ENCODE measurements at regions not wholly inside any gene's neighbourhood (a gene's known extent, or its start where the extent isn't known, plus 50 kb on each side); places are given as distances from the start of the nearest gene placed in this dataset.

- H3K27me3 ChIP-seq (replicated peaks; ENCODE audit: control insufficient read depth, insufficient read depth, low read length): peaks cover 2% of the 10 kb centered on the region; the same call in 1 of the 2 replicates
- H3K4me1 Mint-ChIP-seq (ENCODE audit: low read depth, unreplicated experiment): no peaks in the 10 kb centered on the region
Measured at GRCh38 chr11:116507016-116507415, 265.8 kb downstream of the BUD13 start.

DNA sequence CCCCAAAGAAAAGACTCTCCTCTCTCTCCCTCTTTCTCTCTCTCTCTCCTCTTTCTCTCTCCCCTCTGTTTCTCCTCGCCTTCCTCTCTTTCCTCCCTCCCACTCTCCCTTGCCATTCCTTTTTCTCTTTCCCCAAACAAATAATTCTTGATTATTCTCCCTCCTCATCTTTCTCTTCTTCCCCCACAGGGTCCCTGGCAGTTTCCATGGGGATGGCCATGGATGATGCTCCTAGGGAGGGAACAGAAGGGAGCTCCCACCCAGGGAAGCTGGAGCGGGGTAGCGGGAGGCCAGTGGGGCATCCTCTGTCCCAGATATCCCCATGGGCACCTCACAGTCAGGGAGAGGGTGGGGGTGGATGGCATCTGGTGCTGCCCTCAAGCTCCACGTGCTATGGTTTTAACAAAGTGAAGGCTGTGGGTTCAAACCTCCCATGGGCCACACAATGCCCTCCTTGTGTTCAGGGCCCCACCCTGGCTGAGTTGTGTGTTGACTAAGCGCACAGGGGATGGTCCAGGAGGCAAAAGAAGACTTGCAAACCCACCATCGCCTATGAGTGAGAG lies 266.4 kb downstream of the BUD13 start:
- TF ChIP-seq CTCF (IDR thresholded peaks at IDR 0.05; ENCODE audit: insufficient read depth in 1 of 2, low read depth in 1 of 2, low read length in 1 of 2, severe bottlenecking in 1 of 2, unreplicated experiment in 1 of 2): no peak
- Mint-ChIP-seq H3K27ac (ENCODE audit: unreplicated experiment) (no peak overlapping the region), H3K36me3 (ENCODE audit: insufficient read depth, unreplicated experiment) (no peaks in the 10 kb centered on the region), H3K9me3 (ENCODE audit: unreplicated experiment) (no peaks in the 10 kb centered on the region), H3K27me3 (ENCODE audit: insufficient read depth, unreplicated experiment) (peaks cover 35% of the 10 kb centered on the region), H3K4me3 (ENCODE audit: unreplicated experiment) (no peak overlapping the region), H3K4me1 (ENCODE audit: low read depth, unreplicated experiment) (no peaks in the 10 kb centered on the region)
- H3K27me3 ChIP-seq (replicated peaks; ENCODE audit: control insufficient read depth, insufficient read depth, low read length): peaks cover 2% of the 10 kb centered on the region; the same call in 1 of the 2 replicates
- H3K9me3 ChIP-seq: no peaks in the 10 kb centered on the region
- intact Hi-C loops (cut with micrococcal nuclease; ENCODE audit: unreplicated experiment): no loop called here
- H3K36me3 ChIP-seq (ENCODE audit: control insufficient read depth, insufficient read depth, low read length): no peaks in the 10 kb centered on the region
- H3K4me3 ChIP-seq (ENCODE audit: low read depth, low read length): no peak overlapping the region
- POLR2A ChIA-PET: no interaction called here
- DNase-seq: no peak
- H3K4me1 ChIP-seq: no peaks in the 10 kb centered on the region
- no TSS peak for BruUV-seq (replicated peaks)
- CTCF ChIA-PET: no interaction called here

More at GRCh38 chr11:116507016-116507415, 265.8 kb downstream of the BUD13 start:
- H3K4me1 ChIP-seq: no peaks in the 10 kb centered on the region
- H3K36me3 ChIP-seq (ENCODE audit: control insufficient read depth, insufficient read depth, low read length): no peaks in the 10 kb centered on the region
- no peak overlapping the region for H3K4me3 ChIP-seq (ENCODE audit: low read depth, low read length)
- BruUV-seq (replicated peaks): no TSS peak
- no peak for TF ChIP-seq CTCF (IDR thresholded peaks at IDR 0.05; ENCODE audit: insufficient read depth in 1 of 2, low read depth in 1 of 2, low read length in 1 of 2, severe bottlenecking in 1 of 2, unreplicated experiment in 1 of 2)
- POLR2A ChIA-PET: no interaction called here
- intact Hi-C loops (cut with micrococcal nuclease; ENCODE audit: unreplicated experiment): no loop called here
- H3K27ac Mint-ChIP-seq (ENCODE audit: unreplicated experiment): no peak overlapping the region
- H3K9me3 Mint-ChIP-seq (ENCODE audit: unreplicated experiment): no peaks in the 10 kb centered on the region
- no peak overlapping the region for H3K4me3 Mint-ChIP-seq (ENCODE audit: unreplicated experiment)
- DNase-seq: no peak
- H3K9me3 ChIP-seq: no peaks in the 10 kb centered on the region
- H3K27me3 Mint-ChIP-seq (ENCODE audit: insufficient read depth, unreplicated experiment): peaks cover 31% of the 10 kb centered on the region
- CTCF ChIA-PET: no interaction called here
- no peaks in the 10 kb centered on the region for H3K36me3 Mint-ChIP-seq (ENCODE audit: insufficient read depth, unreplicated experiment)

- Histone ChIP-seq H3K4me3 (ENCODE audit: low read depth, low read length) (no peak overlapping the region), H3K36me3 (ENCODE audit: control insufficient read depth, insufficient read depth, low read length) (no peaks in the 10 kb centered on the region), H3K9me3 (no peaks in the 10 kb centered on the region), H3K27me3 (replicated peaks; ENCODE audit: control insufficient read depth, insufficient read depth, low read length) (peaks cover 2% of the 10 kb centered on the region; the same call in 1 of the 2 replicates), H3K4me1 (no peaks in the 10 kb centered on the region)
- Mint-ChIP-seq H3K27ac (ENCODE audit: unreplicated experiment) (no peak overlapping the region), H3K36me3 (ENCODE audit: insufficient read depth, unreplicated experiment) (no peaks in the 10 kb centered on the region), H3K27me3 (ENCODE audit: insufficient read depth, unreplicated experiment) (peaks cover 34% of the 10 kb centered on the region), H3K4me3 (ENCODE audit: unreplicated experiment) (no peak overlapping the region), H3K4me1 (ENCODE audit: low read depth, unreplicated experiment) (no peaks in the 10 kb centered on the region), H3K9me3 (ENCODE audit: unreplicated experiment) (no peaks in the 10 kb centered on the region)
- CTCF ChIA-PET: no interaction called here
- no peak for TF ChIP-seq CTCF (IDR thresholded peaks at IDR 0.05; ENCODE audit: insufficient read depth in 1 of 2, low read depth in 1 of 2, low read length in 1 of 2, severe bottlenecking in 1 of 2, unreplicated experiment in 1 of 2)
- intact Hi-C loops (cut with micrococcal nuclease; ENCODE audit: unreplicated experiment): no loop called here
- DNase-seq: no peak
- no TSS peak for BruUV-seq (replicated peaks)
- POLR2A ChIA-PET: no interaction called here
Measured at GRCh38 chr11:116505298-116506262, 267.2 kb downstream of the BUD13 start.

All from Caco-2 (cell line).